DMS114 treated with DMSO at 0.1 percent for 48 hours (cell line): ENCODE measurements at regions not wholly inside any gene's neighbourhood (a gene's known extent, or its start where the extent isn't known, plus 50 kb on each side); places are given as distances from the start of the nearest gene placed in this dataset.

ENCODE experiments used
- DNase-seq: peaks from one replicate; lab custom pipeline; 2025; ENCODE audit not compliant: unreplicated experiment; lab: John Stamatoyannopoulos, UW

DNA sequence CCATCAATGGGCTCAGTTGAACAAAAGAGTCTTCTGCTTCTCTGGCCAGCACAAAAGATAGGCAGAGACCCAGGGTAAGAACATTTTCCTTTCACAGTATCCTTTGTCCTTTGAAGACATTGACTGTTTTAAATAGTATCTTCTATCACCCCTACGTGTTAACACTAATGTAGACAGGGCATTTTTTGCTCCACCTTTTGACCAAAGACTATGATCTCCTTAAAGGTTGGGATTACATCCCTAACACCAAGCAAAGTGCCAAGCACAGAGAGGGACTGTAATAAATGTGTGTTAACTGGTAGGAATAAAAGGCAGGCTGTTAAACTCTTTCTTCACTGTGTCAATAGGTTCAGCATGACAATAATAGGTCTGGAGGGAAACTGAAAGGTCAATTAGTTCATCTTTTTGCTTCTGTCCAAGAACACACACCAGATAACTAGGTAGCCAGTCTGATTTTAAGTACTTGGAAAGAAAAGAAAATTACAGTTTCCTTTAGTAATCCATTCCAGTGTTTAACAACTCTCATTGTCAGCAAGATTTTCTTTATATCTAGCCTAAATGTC, 63.6 kb upstream of the NOX3 start:
- DNase-seq, result no peak

DNA sequence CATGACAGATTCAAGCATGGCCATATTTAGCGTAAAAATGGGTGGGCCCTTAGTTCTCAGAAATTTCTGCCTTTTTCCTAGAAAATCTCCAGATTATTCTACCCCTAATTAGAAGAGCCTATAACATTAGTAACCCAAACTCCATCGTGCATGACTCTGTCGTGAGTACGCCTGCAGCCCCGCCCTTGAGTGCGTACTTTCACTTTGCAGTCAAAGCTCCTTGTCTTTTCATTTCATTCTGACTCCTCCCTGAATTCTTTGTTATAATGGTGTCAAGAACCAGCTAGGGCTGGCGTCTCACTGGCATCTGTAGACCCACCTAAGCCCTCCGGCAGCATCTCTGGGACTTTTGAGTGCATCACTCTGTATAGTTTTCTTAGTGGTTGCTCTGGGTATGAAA, 61.7 kb upstream of the NOX3 start:
- DNase-seq, result no peak

DNA sequence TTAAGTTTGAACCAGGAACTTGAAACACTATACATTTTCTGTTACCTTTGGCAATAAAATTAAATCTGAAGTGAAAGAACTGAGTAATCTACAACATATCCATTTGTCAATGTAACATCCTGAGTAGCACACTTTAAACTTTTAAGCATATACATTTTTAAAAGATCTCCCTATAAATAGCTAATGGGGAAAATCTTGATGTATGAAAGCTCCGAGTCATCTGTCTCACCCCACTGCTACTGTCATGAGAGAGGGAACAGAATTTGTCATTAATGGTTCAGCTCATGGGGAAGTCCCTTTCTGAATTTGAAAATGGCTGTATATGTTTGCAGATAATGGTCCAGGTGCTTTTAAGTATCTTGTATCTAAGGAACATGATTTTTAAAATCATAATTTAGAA, 55.2 kb upstream of the NOX3 start:
- DNase-seq, result no peak

DNA sequence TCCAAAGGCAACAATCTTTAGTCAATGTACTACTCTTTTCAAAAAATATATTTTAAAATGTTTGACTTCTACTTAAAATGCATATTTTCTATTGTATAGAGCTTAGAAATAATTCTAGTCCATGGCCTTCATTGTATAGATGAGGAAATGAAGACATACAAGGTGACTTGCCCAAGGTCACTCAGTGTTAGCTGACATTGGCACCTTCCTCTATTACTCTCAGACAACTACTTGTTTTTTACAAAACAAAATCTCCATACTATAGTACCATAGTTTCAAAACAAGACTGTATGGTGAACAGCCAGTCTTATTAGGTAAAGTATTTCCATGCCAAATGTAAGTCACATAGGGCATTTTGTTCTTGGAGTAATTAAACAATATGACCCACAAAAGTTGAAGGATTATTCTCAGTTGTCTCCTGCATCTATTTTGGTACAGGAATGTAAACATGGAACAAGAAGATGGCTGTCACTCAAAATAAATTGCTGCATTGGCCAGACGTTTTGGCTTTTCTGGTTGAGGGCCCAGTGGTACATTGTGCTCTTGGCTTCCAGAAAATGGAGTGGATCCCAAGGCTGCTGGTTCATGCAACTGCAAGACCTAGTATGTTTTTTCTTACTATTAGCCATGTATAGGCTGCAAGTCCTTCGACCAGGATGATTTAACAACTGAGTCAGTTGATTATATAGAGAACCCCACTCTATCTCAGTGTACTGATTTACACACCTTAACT, 54.3 kb upstream of the NOX3 start:
- no peak for DNase-seq

DNA sequence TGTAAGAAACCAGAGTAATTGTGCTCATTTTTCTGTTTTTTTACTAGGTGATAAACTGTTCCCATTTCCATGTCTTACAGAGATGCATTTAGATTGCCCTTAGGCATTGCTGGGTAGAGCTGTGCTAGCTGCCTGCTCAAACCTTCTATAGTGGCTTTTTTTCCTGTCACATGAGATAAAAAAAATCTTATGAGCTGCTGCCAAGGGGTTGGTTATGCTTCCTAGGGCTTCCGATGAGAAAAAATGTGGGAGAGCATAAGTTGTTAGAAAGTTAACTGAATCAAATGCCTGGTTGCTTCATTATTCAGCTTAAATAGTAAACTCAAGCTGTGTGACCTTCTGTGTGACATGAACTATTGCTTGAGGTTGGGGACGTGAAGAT, 50.0 kb upstream of the NOX3 start:
- no peak for DNase-seq
